Activated T-helper 2 cell treated with anti-CD3 and anti-CD28 coated beads, Interferon-gamma antibody, Interleukin-2, Interleukin-4, amounts not matched to agents 10 μg/mL and 5 μg/mL and 100 μg/mL, durations not matched to agents 14 hours and 24 hours and 36 hours (primary cell): ENCODE measurements at regions not wholly inside any gene's neighbourhood (a gene's known extent, or its start where the extent isn't known, plus 50 kb on each side); places are given as distances from the start of the nearest gene placed in this dataset.
"Not testable (repeated sequence)": the region's sequence is repeated elsewhere in the genome, so short reads cannot be mapped to it uniquely, and the experiment has no call there.

Source experiments
- DNase-seq: peaks from one replicate; pipeline ENCODE4 v3.0.0; 2021; ENCODE audit warnings: low spot score
- H3K27ac Mint-ChIP-seq: one replicate; pipeline ENCODE4 v1.8.0; 2021; ENCODE audit warnings: mixed read lengths
- H3K27me3 Mint-ChIP-seq: one replicate; pipeline ENCODE4 v1.8.0; 2021; ENCODE audit warnings: low read depth, mixed read lengths
- H3K36me3 Mint-ChIP-seq: one replicate; pipeline ENCODE4 v1.8.0; 2021; ENCODE audit warnings: low read depth, mixed read lengths
- H3K4me1 Mint-ChIP-seq: one replicate; pipeline ENCODE4 v1.8.0; 2021; ENCODE audit warnings: low read depth, mixed read lengths
- H3K4me3 Mint-ChIP-seq: one replicate; pipeline ENCODE4 v1.8.0; 2021; ENCODE audit warnings: low read depth, mild to moderate bottlenecking, moderate library complexity, mixed read lengths
- H3K9me3 Mint-ChIP-seq: one replicate; pipeline ENCODE4 v1.8.0; 2021; ENCODE audit warnings: mixed read lengths
- intact Hi-C: fragments of 100-400 bp; cut with micrococcal nuclease; formaldehyde crosslinking; loops from one replicate; pipeline ENCODE4 v1.15.1; 2023

- H3K4me1 Mint-ChIP-seq = peaks cover 8% of the 10 kb centered on the region
- no peaks in the 10 kb centered on the region for H3K9me3 Mint-ChIP-seq
- peaks cover 69% of the 10 kb centered on the region for H3K36me3 Mint-ChIP-seq
- no peak for DNase-seq
- H3K27ac Mint-ChIP-seq = peak overlapping the region; percentile 67
- no peak overlapping the region for H3K4me3 Mint-ChIP-seq
- intact Hi-C loops = no loop called here
- no peaks in the 10 kb centered on the region for H3K27me3 Mint-ChIP-seq
Measured at GRCh38 chrY:7358103-7358752, 446.7 kb upstream of the AMELY start.

DNA sequence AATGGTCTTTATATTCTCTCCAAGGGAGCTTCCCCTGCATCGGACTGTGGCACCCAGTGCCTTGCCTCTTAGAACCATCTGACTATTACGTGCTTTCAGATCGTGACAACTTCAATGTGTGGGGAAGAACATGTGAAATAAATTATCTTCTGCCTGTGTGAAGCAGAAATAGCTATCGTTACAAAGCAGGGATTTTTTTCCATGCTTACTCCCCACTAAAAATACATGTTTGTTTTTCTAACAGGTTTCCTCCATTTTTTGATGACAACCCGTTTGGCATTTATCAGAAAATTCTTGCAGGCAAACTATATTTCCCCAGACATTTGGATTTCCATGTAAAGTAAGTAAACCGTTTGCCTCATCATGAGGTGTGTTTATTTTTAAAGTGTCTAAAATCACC, 444.3 kb upstream of the AMELY start:
- H3K4me1 Mint-ChIP-seq, H3K9me3 Mint-ChIP-seq, intact Hi-C loops, DNase-seq, H3K27ac Mint-ChIP-seq, H3K27me3 Mint-ChIP-seq, H3K4me3 Mint-ChIP-seq: not testable (repeated sequence)
- peaks cover 67% of the 10 kb centered on the region for H3K36me3 Mint-ChIP-seq

- Mint-ChIP-seq H3K27ac (no peak overlapping the region), H3K4me3 (no peak overlapping the region), H3K4me1 (peaks cover 28% of the 10 kb centered on the region), H3K36me3 (peaks cover 60% of the 10 kb centered on the region), H3K9me3 (no peaks in the 10 kb centered on the region), H3K27me3 (no peaks in the 10 kb centered on the region)
- intact Hi-C loops = loop anchor here (5.0 to 10.0 kb wide), 3 partner anchors 67 to 470 kb away; no protein-coding TSS in a partner anchor
- no peak for DNase-seq
Measured at GRCh38 chrY:7344661-7345060, 433.1 kb upstream of the AMELY start.

GRCh38 chrY:7343261-7343660, 431.7 kb upstream of the AMELY start:
- intact Hi-C loops = loop anchor here (2.0 to 10.0 kb wide), 4 partner anchors 32 to 472 kb away; no protein-coding TSS in a partner anchor
- peak overlapping the region; percentile 85 for H3K27ac Mint-ChIP-seq
- no peak for DNase-seq
- H3K27me3 Mint-ChIP-seq = no peaks in the 10 kb centered on the region
- H3K36me3 Mint-ChIP-seq = peaks cover 67% of the 10 kb centered on the region
- H3K4me1 Mint-ChIP-seq = peaks cover 39% of the 10 kb centered on the region
- no peaks in the 10 kb centered on the region for H3K9me3 Mint-ChIP-seq
- peak overlapping the region; percentile 45 for H3K4me3 Mint-ChIP-seq

GRCh38 chrY:7342732-7343131, 431.2 kb upstream of the AMELY start:
- Mint-ChIP-seq H3K4me1 (peaks cover 45% of the 10 kb centered on the region), H3K27ac (peak overlapping the region; percentile 85), H3K36me3 (peaks cover 72% of the 10 kb centered on the region), H3K4me3 (peak overlapping the region; percentile 45)
- not testable (repeated sequence) for DNase-seq, H3K9me3 Mint-ChIP-seq, H3K27me3 Mint-ChIP-seq
- intact Hi-C loops = loop anchor here (2.0 to 10.0 kb wide), 4 partner anchors 32 to 472 kb away; no protein-coding TSS in a partner anchor

- Mint-ChIP-seq H3K4me1 (peaks cover 59% of the 10 kb centered on the region), H3K4me3 (peak overlapping the region; percentile 60), H3K27ac (peak overlapping the region; percentile 83), H3K27me3 (no peaks in the 10 kb centered on the region), H3K9me3 (no peaks in the 10 kb centered on the region), H3K36me3 (peaks cover 76% of the 10 kb centered on the region)
- intact Hi-C loops = loop anchor here (5.0 to 10.0 kb wide), 3 partner anchors 62 to 475 kb away; no protein-coding TSS in a partner anchor
- no peak for DNase-seq
Measured at GRCh38 chrY:7339391-7340087, 428.0 kb upstream of the AMELY start.

GRCh38 chrY:7336023-7336873, 424.7 kb upstream of the AMELY start:
- intact Hi-C loops = loop anchor here (1.0 kb wide), 1 partner anchor 10 kb away; no protein-coding TSS in a partner anchor
- DNase-seq = no peak
- H3K27ac Mint-ChIP-seq = peak overlapping the region; percentile 94
- peak overlapping the region; percentile 64 for H3K4me3 Mint-ChIP-seq
- peaks cover 74% of the 10 kb centered on the region for H3K36me3 Mint-ChIP-seq
- peaks cover 52% of the 10 kb centered on the region for H3K4me1 Mint-ChIP-seq
- H3K9me3 Mint-ChIP-seq = no peaks in the 10 kb centered on the region
- H3K27me3 Mint-ChIP-seq = no peaks in the 10 kb centered on the region

GRCh38 chrY:7334449-7334848, 422.9 kb upstream of the AMELY start:
- no peak for DNase-seq
- H3K27me3 Mint-ChIP-seq = no peaks in the 10 kb centered on the region
- peaks cover 76% of the 10 kb centered on the region for H3K36me3 Mint-ChIP-seq
- H3K4me1 Mint-ChIP-seq = peaks cover 54% of the 10 kb centered on the region
- intact Hi-C loops = no loop called here
- peak overlapping the region; percentile 51 for H3K4me3 Mint-ChIP-seq
- H3K9me3 Mint-ChIP-seq = no peaks in the 10 kb centered on the region
- H3K27ac Mint-ChIP-seq = peak overlapping the region; percentile 74

GRCh38 chrY:7326296-7327246, 415.0 kb upstream of the AMELY start:
- no peaks in the 10 kb centered on the region for H3K27me3 Mint-ChIP-seq
- no peak for DNase-seq
- peaks cover 45% of the 10 kb centered on the region for H3K4me1 Mint-ChIP-seq
- H3K4me3 Mint-ChIP-seq = peak overlapping the region; percentile 74
- no peaks in the 10 kb centered on the region for H3K9me3 Mint-ChIP-seq
- peak overlapping the region; percentile 100 for H3K27ac Mint-ChIP-seq
- peaks cover 62% of the 10 kb centered on the region for H3K36me3 Mint-ChIP-seq
- intact Hi-C loops = loop anchor here (1.0 to 5.0 kb wide), 3 partner anchors 10 to 54 kb away; no protein-coding TSS in a partner anchor

- peaks cover 46% of the 10 kb centered on the region for H3K4me1 Mint-ChIP-seq
- intact Hi-C loops = loop anchor here (5.0 kb wide), 2 partner anchors 33 to 53 kb away; no protein-coding TSS in a partner anchor
- H3K27ac Mint-ChIP-seq = peak overlapping the region; percentile 100
- peak overlapping the region; percentile 52 for H3K4me3 Mint-ChIP-seq
- no peaks in the 10 kb centered on the region for H3K27me3 Mint-ChIP-seq
- no peak for DNase-seq
- H3K9me3 Mint-ChIP-seq = no peaks in the 10 kb centered on the region
- H3K36me3 Mint-ChIP-seq = peaks cover 67% of the 10 kb centered on the region
Measured at GRCh38 chrY:7325531-7325930, 414.0 kb upstream of the AMELY start.

GRCh38 chrY:7320751-7321150, 409.2 kb upstream of the AMELY start:
- H3K36me3 Mint-ChIP-seq = peaks cover 70% of the 10 kb centered on the region

More at GRCh38 chrY:7320751-7321150, 409.2 kb upstream of the AMELY start:
- Mint-ChIP-seq H3K4me1 (peaks cover 58% of the 10 kb centered on the region), H3K9me3 (no peaks in the 10 kb centered on the region), H3K27me3 (no peaks in the 10 kb centered on the region), H3K4me3 (no peak overlapping the region), H3K27ac (peak overlapping the region; percentile 65)
- intact Hi-C loops = no loop called here
- no peak for DNase-seq
